H9 (cell line): ENCODE measurements at regions not wholly inside any gene's neighbourhood (a gene's known extent, or its start where the extent isn't known, plus 50 kb on each side); places are given as distances from the start of the nearest gene placed in this dataset.

Experiments used
- DNase-seq: peaks from one replicate; pipeline ENCODE4 v3.0.0-alpha.2; 2017
- H2AFZ ChIP-seq: one replicate; pipeline ENCODE4 v1.6.1; 2013; ENCODE audit warnings: mild to moderate bottlenecking, low read length, control low read depth, moderate library complexity
- H2AK5ac ChIP-seq: 2 replicates; pipeline ENCODE4 v1.6.1; 2013; ENCODE audit warnings: low read length, control low read depth, mixed read lengths; ENCODE audit not compliant: insufficient read length
- H2BK120ac ChIP-seq: one replicate; pipeline ENCODE4 v1.6.1; 2013; ENCODE audit warnings: low read depth, mild to moderate bottlenecking, low read length, control low read depth, inconsistent platforms; ENCODE audit not compliant: poor library complexity, severe bottlenecking
- H2BK12ac ChIP-seq: 2 replicates; pipeline ENCODE4 v1.6.1; 2013; ENCODE audit warnings: low read length, control low read depth, mixed read lengths, low read depth; ENCODE audit not compliant: insufficient read length
- H2BK15ac ChIP-seq: 2 replicates; pipeline ENCODE4 v1.6.1; 2013; ENCODE audit warnings: low read depth, low read length, control low read depth
- H2BK20ac ChIP-seq: one replicate; pipeline ENCODE4 v1.6.1; 2013; ENCODE audit warnings: low read depth, mild to moderate bottlenecking, low read length, control low read depth, inconsistent platforms; ENCODE audit not compliant: poor library complexity, severe bottlenecking
- H2BK5ac ChIP-seq: 2 replicates; pipeline ENCODE4 v1.6.1; 2013; ENCODE audit warnings: low read length, control low read depth, mixed read lengths; ENCODE audit not compliant: insufficient read length
- H3K14ac ChIP-seq: 2 replicates; pipeline ENCODE4 v1.6.1; 2013; ENCODE audit warnings: low read length, control low read depth; ENCODE audit not compliant: insufficient read depth
- H3K18ac ChIP-seq: 2 replicates; pipeline ENCODE4 v1.6.1; 2013; ENCODE audit warnings: low read depth, mild to moderate bottlenecking, mixed read lengths, low read length, control low read depth; ENCODE audit not compliant: insufficient read length
- H3K23ac ChIP-seq: 2 replicates; pipeline ENCODE4 v1.6.1; 2013; ENCODE audit warnings: low read length, control low read depth, mixed read lengths, low read depth; ENCODE audit not compliant: insufficient read length
- H3K23me2 ChIP-seq: 2 replicates; pipeline ENCODE4 v1.6.1; 2013; ENCODE audit warnings: low read depth, mild to moderate bottlenecking, mixed read lengths, low read length, control low read depth; ENCODE audit not compliant: insufficient read length, poor library complexity, severe bottlenecking
- H3K27ac ChIP-seq: 2 replicates; pipeline ENCODE4 v1.5.1; 2013; ENCODE audit warnings: low read length, control low read depth, mixed read lengths, low read depth; ENCODE audit not compliant: insufficient read length
- H3K27me3 ChIP-seq: 2 replicates; pipeline ENCODE4 v1.6.1; 2013; ENCODE audit warnings: low read length, control low read depth, inconsistent platforms; ENCODE audit not compliant: insufficient read depth
- H3K4ac ChIP-seq: 2 replicates; pipeline ENCODE4 v1.6.1; 2013; ENCODE audit warnings: low read depth, mild to moderate bottlenecking, control low read depth, inconsistent platforms, low read length, moderate library complexity
- H3K4me1 ChIP-seq: 2 replicates; pipeline ENCODE4 v1.6.1; 2013; ENCODE audit warnings: low read length, control low read depth, inconsistent platforms; ENCODE audit not compliant: insufficient read depth
- H3K4me2 ChIP-seq: 2 replicates; pipeline ENCODE4 v1.6.1; 2013; ENCODE audit warnings: low read length, control low read depth, mixed read lengths; ENCODE audit not compliant: insufficient read length, insufficient read depth
- H3K56ac ChIP-seq: 2 replicates; pipeline ENCODE4 v1.6.1; 2013; ENCODE audit warnings: low read depth, mild to moderate bottlenecking, mixed read lengths, low read length, control low read depth; ENCODE audit not compliant: insufficient read length
- H3K79me1 ChIP-seq: 2 replicates; pipeline ENCODE4 v1.6.1; 2013; ENCODE audit warnings: low read depth, mild to moderate bottlenecking, moderate library complexity, low read length, control low read depth, inconsistent platforms; ENCODE audit not compliant: insufficient read depth, poor library complexity, severe bottlenecking
- H3K79me2 ChIP-seq: 2 replicates; pipeline ENCODE4 v1.6.1; 2013; ENCODE audit warnings: low read length, control low read depth, inconsistent platforms; ENCODE audit not compliant: insufficient read depth
- H3K9ac ChIP-seq: 2 replicates; pipeline ENCODE4 v1.6.1; 2013; ENCODE audit warnings: low read length, control low read depth, mixed read lengths; ENCODE audit not compliant: insufficient read length; ENCODE audit errors: extremely low read depth
- H3K9me3 ChIP-seq: one replicate; pipeline ENCODE4 v1.6.1; 2013; ENCODE audit warnings: low read depth, low read length, inconsistent platforms; ENCODE audit not compliant: control insufficient read depth
- H3T11ph ChIP-seq: one replicate; pipeline ENCODE4 v1.6.1; 2013; ENCODE audit warnings: mild to moderate bottlenecking, low read length, control low read depth, inconsistent platforms
- H4K20me1 ChIP-seq: one replicate; pipeline ENCODE4 v1.6.1; 2013; ENCODE audit not compliant: control insufficient read depth, insufficient read length, insufficient read depth
- H4K5ac ChIP-seq: 2 replicates; pipeline ENCODE4 v1.6.1; 2013; ENCODE audit warnings: low read depth, mild to moderate bottlenecking, mixed read lengths, low read length, control low read depth; ENCODE audit not compliant: insufficient read length
- H4K8ac ChIP-seq: replicated peaks from 2 replicates; pipeline ENCODE4 v1.6.1; 2013; ENCODE audit warnings: low read length, control low read depth, mixed read lengths, low read depth; ENCODE audit not compliant: insufficient read length
- H4K91ac ChIP-seq: 2 replicates; pipeline ENCODE4 v1.6.1; 2013; ENCODE audit warnings: low read depth, mild to moderate bottlenecking, moderate library complexity, mixed read lengths, low read length, control low read depth; ENCODE audit not compliant: insufficient read length
- H3K27ac Mint-ChIP-seq, 3 experiments: 2 replicates in 2 of 3; 3 replicates in 1 of 3; pipeline ENCODE4 v1.8.0; 2020 to 2021; ENCODE audit warnings: mixed read lengths in 3 of 3, mild to moderate bottlenecking in 1 of 3, moderate library complexity in 1 of 3
- H3K27me3 Mint-ChIP-seq: 2 replicates; pipeline ENCODE4 v1.8.0; 2021; ENCODE audit warnings: low read depth, mild to moderate bottlenecking, moderate library complexity, mixed read lengths
- H3K36me3 Mint-ChIP-seq, 3 experiments: 2 replicates in 2 of 3; 3 replicates in 1 of 3; pipeline ENCODE4 v1.8.0; 2020 to 2021; ENCODE audit warnings: low read depth in 3 of 3, mixed read lengths in 3 of 3; ENCODE audit not compliant: insufficient read depth in 1 of 3
- H3K4me1 Mint-ChIP-seq, 2 experiments: 2 replicates each; pipeline ENCODE4 v1.8.0; 2020; ENCODE audit warnings: mixed read lengths in 2 of 2
- H3K4me3 Mint-ChIP-seq, 2 experiments: 2 replicates in 1 of 2; 3 replicates in 1 of 2; pipeline ENCODE4 v1.8.0; 2020 to 2021; ENCODE audit warnings: mild to moderate bottlenecking in 2 of 2, mixed read lengths in 2 of 2, moderate library complexity in 1 of 2
- H3K9me3 Mint-ChIP-seq, 2 experiments: 2 replicates in 1 of 2; 3 replicates in 1 of 2; pipeline ENCODE4 v1.8.0; 2020; ENCODE audit warnings: mild to moderate bottlenecking in 2 of 2, mixed read lengths in 2 of 2, moderate library complexity in 1 of 2
- WGBS: extraction: QIAGEN DNeasy Blood & Tissue Kit; methylation state at CpG from one replicate; pipeline ENCODE4 v1.1.7; 2013; ENCODE audit warnings: missing lambda C conversion rate, low lambda C conversion rate, mixed read lengths; ENCODE audit not compliant: insufficient read length; ENCODE audit errors: extremely low coverage; 5-methylcytosine and 5-hydroxymethylcytosine counted together
- TF ChIP-seq, protein P1 (sequence below): fragments of 200-600 bp; sonication (generic); conservative IDR thresholded peaks from 3 replicates; pipeline ENCODE4 v1.8.0; 2021; ENCODE audit warnings: antibody characterized with exemption, mild to moderate bottlenecking

- Histone ChIP-seq H3K23me2 (no peaks in the 10 kb centered on the region), H3K9ac (no peak overlapping the region), H2BK12ac (no peak overlapping the region), H2AK5ac (no peak overlapping the region), H3K4ac (no peak overlapping the region), H3K18ac (no peak overlapping the region), H3K27me3 (no peaks in the 10 kb centered on the region), H3K79me1 (no peaks in the 10 kb centered on the region), H3T11ph (no peak overlapping the region), H2BK5ac (no peak overlapping the region), H4K91ac (no peak overlapping the region), H4K20me1 (no peaks in the 10 kb centered on the region), H2AFZ (no peak overlapping the region), H2BK120ac (no peak overlapping the region), H3K56ac (no peak overlapping the region), H4K8ac (no peak overlapping the region), H3K4me2 (no peak overlapping the region), H2BK15ac (no peak overlapping the region), H3K27ac (no peak overlapping the region), H3K4me1 (no peaks in the 10 kb centered on the region), H3K79me2 (no peaks in the 10 kb centered on the region), H3K14ac (no peak overlapping the region), H3K9me3 (no peaks in the 10 kb centered on the region), H4K5ac (no peak overlapping the region), H3K23ac (no peak overlapping the region), H2BK20ac (no peak overlapping the region)
- Mint-ChIP-seq H3K36me3 (no peaks in the 10 kb centered on the region; a peak in 1 of 7 replicates), H3K27me3 (peaks cover 4% of the 10 kb centered on the region; the same call in 1 of the 2 replicates), H3K9me3 (0 out of 5 replicates have a peak, but pooled peaks cover 0 to under 1% of the 10 kb centered on the region in 2 experiments), H3K4me1 (peaks cover 0 to 9% of the 10 kb centered on the region in 2 experiments; a peak in 2 of 4 replicates), H3K27ac (no peak overlapping the region), H3K4me3 (no peak overlapping the region)
- DNase-seq: no peak
- WGBS: no CpG with 5 or more reads among the region's 2 CpGs
- TF ChIP-seq, protein P1, sequence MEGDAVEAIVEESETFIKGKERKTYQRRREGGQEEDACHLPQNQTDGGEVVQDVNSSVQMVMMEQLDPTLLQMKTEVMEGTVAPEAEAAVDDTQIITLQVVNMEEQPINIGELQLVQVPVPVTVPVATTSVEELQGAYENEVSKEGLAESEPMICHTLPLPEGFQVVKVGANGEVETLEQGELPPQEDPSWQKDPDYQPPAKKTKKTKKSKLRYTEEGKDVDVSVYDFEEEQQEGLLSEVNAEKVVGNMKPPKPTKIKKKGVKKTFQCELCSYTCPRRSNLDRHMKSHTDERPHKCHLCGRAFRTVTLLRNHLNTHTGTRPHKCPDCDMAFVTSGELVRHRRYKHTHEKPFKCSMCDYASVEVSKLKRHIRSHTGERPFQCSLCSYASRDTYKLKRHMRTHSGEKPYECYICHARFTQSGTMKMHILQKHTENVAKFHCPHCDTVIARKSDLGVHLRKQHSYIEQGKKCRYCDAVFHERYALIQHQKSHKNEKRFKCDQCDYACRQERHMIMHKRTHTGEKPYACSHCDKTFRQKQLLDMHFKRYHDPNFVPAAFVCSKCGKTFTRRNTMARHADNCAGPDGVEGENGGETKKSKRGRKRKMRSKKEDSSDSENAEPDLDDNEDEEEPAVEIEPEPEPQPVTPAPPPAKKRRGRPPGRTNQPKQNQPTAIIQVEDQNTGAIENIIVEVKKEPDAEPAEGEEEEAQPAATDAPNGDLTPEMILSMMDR: no peak
Measured at GRCh38 chr15:96005906-96006305, 324.6 kb upstream of the NR2F2 start.
